ENCODE measurements at regions not wholly inside any gene's neighbourhood (a gene's known extent, or its start where the extent isn't known, plus 50 kb on each side); places are given as distances from the start of the nearest gene placed in this dataset.
"Not testable (repeated sequence)": the region's sequence is repeated elsewhere in the genome, so short reads cannot be mapped to it uniquely, and the experiment has no call there.

GRCh38 chr2:234814374-234814773 is 137.4 kb upstream of the SH3BP4 start:
- no peak for DNase-seq (ENCODE audit: low spot score)
- intact Hi-C loops (cut with DNase I) = no loop called here

GRCh38 chr2:234812851-234813250 is 139.0 kb upstream of the SH3BP4 start:
- no peak for DNase-seq (ENCODE audit: low spot score)
- intact Hi-C loops (cut with DNase I) = no loop called here

- intact Hi-C loops (cut with DNase I) = no loop called here
- no peak for DNase-seq (ENCODE audit: low spot score)
Measured at GRCh38 chr2:234808907-234809306, 142.9 kb upstream of the SH3BP4 start.

- no peak for DNase-seq (ENCODE audit: low spot score)
- intact Hi-C loops (cut with DNase I) = no loop called here
Measured at GRCh38 chr2:234806818-234807217, 145.0 kb upstream of the SH3BP4 start.

- DNase-seq (ENCODE audit: low spot score) = no peak
- intact Hi-C loops (cut with DNase I) = no loop called here
Measured at GRCh38 chr2:234805836-234806235, 146.0 kb upstream of the SH3BP4 start.

GRCh38 chr2:234804704-234805103 is 147.1 kb upstream of the SH3BP4 start:
- DNase-seq (ENCODE audit: low spot score) = no peak
- intact Hi-C loops (cut with DNase I) = no loop called here

GRCh38 chr2:234802845-234803171 is 149.0 kb upstream of the SH3BP4 start:
- DNase-seq (ENCODE audit: low spot score) = no peak
- intact Hi-C loops (cut with DNase I) = no loop called here

- no peak for DNase-seq (ENCODE audit: low spot score)
- intact Hi-C loops (cut with DNase I) = no loop called here
Measured at GRCh38 chr2:234802071-234802844, 149.6 kb upstream of the SH3BP4 start.

GRCh38 chr2:234797566-234798250 is 154.1 kb upstream of the SH3BP4 start:
- intact Hi-C loops (cut with DNase I) = no loop called here
- DNase-seq (ENCODE audit: low spot score) = no peak

GRCh38 chr2:234796045-234796591 is 155.7 kb upstream of the SH3BP4 start:
- DNase-seq (ENCODE audit: low spot score) = no peak
- intact Hi-C loops (cut with DNase I) = no loop called here

- intact Hi-C loops (cut with DNase I) = no loop called here
- no peak for DNase-seq (ENCODE audit: low spot score)
Measured at GRCh38 chr2:234795272-234795920, 156.4 kb upstream of the SH3BP4 start.

- DNase-seq (ENCODE audit: low spot score) = no peak
- intact Hi-C loops (cut with DNase I) = loop anchor here in 1 of 2 donors (5.0 kb wide), 1 partner anchor 1487 kb away; no protein-coding TSS in a partner anchor
Measured at GRCh38 chr2:234794866-234795265, 157.0 kb upstream of the SH3BP4 start.

GRCh38 chr2:234793212-234793785 is 158.5 kb upstream of the SH3BP4 start:
- DNase-seq (ENCODE audit: low spot score) = no peak
- intact Hi-C loops (cut with DNase I) = loop anchor here in 1 of 2 donors (5.0 kb wide), 1 partner anchor 1489 kb away; no protein-coding TSS in a partner anchor

GRCh38 chr2:234792621-234793022 is 159.2 kb upstream of the SH3BP4 start:
- intact Hi-C loops (cut with DNase I) = loop anchor here in 1 of 2 donors (5.0 kb wide), 1 partner anchor 1490 kb away; no protein-coding TSS in a partner anchor
- DNase-seq (ENCODE audit: low spot score) = no peak

GRCh38 chr2:234792096-234792495 is 159.7 kb upstream of the SH3BP4 start:
- intact Hi-C loops (cut with DNase I) = loop anchor here in 1 of 2 donors (5.0 kb wide), 1 partner anchor 1490 kb away; no protein-coding TSS in a partner anchor
- DNase-seq (ENCODE audit: low spot score) = not testable (repeated sequence)

GRCh38 chr2:234790380-234790779 is 161.4 kb upstream of the SH3BP4 start:
- intact Hi-C loops (cut with DNase I) = loop anchor here in 1 of 2 donors (5.0 kb wide), 1 partner anchor 1492 kb away; no protein-coding TSS in a partner anchor
- DNase-seq (ENCODE audit: low spot score) = no peak

GRCh38 chr2:234789556-234790325 is 162.1 kb upstream of the SH3BP4 start:
- DNase-seq (ENCODE audit: low spot score) = no peak
- intact Hi-C loops (cut with DNase I) = loop anchor here in 1 of 2 donors (5.0 kb wide), 1 partner anchor 1493 kb away; no protein-coding TSS in a partner anchor

- DNase-seq (ENCODE audit: low spot score) = no peak
- intact Hi-C loops (cut with DNase I) = no loop called here
Measured at GRCh38 chr2:234788841-234789240, 163.0 kb upstream of the SH3BP4 start.

GRCh38 chr2:234788381-234788780 is 163.4 kb upstream of the SH3BP4 start:
- intact Hi-C loops (cut with DNase I) = no loop called here
- DNase-seq (ENCODE audit: low spot score) = no peak
